HG02763 (cell line): ENCODE measurements at regions not wholly inside any gene's neighbourhood (a gene's known extent, or its start where the extent isn't known, plus 50 kb on each side); places are given as distances from the start of the nearest gene placed in this dataset.
A peak's percentile ranks its signal among the peaks of the same experiment; 100 is the strongest.
"Not testable (repeated sequence)": the region's sequence is repeated elsewhere in the genome, so short reads cannot be mapped to it uniquely, and the experiment has no call there.

Experiments used
- ATAC-seq: cut with Tn5 transposase; IDR thresholded peaks from one replicate; pipeline ENCODE4 v1.9.1; 2021; ENCODE audit warnings: mild to moderate bottlenecking, moderate library complexity; ENCODE audit not compliant: unreplicated experiment

- ATAC-seq: not testable (repeated sequence)
Observed at GRCh38 chr9:66601472-66601871, 299.1 kb upstream of the ZNF658 start.

GRCh38 chr9:66631521-66632046 lies 268.9 kb upstream of the ZNF658 start:
- not testable (repeated sequence) for ATAC-seq

- not testable (repeated sequence) for ATAC-seq
Observed at GRCh38 chr9:66647675-66648074, 252.8 kb upstream of the ZNF658 start.

GRCh38 chr9:66690242-66690641 lies 210.3 kb upstream of the ZNF658 start:
- not testable (repeated sequence) for ATAC-seq

GRCh38 chr9:66695561-66696240 lies 204.8 kb upstream of the ZNF658 start:
- peak; percentile 56 for ATAC-seq

- not testable (repeated sequence) for ATAC-seq
Observed at GRCh38 chr9:66697343-66698065, 203.0 kb upstream of the ZNF658 start.

- ATAC-seq: not testable (repeated sequence)
Observed at GRCh38 chr9:66698066-66698455, 202.5 kb upstream of the ZNF658 start.

GRCh38 chr9:66701411-66702377 lies 198.8 kb upstream of the ZNF658 start:
- ATAC-seq: not testable (repeated sequence)

- ATAC-seq: not testable (repeated sequence)
Observed at GRCh38 chr9:66711553-66711952, 189.0 kb upstream of the ZNF658 start.

- ATAC-seq: peak; percentile 51
Observed at GRCh38 chr9:66712870-66713269, 187.7 kb upstream of the ZNF658 start.

- peak; percentile 49 for ATAC-seq
Observed at GRCh38 chr9:66713552-66713951, 187.0 kb upstream of the ZNF658 start.

- ATAC-seq: not testable (repeated sequence)
Observed at GRCh38 chr9:66720845-66721244, 179.7 kb upstream of the ZNF658 start.

GRCh38 chr9:66727540-66727939 lies 173.0 kb upstream of the ZNF658 start:
- not testable (repeated sequence) for ATAC-seq

- not testable (repeated sequence) for ATAC-seq
Observed at GRCh38 chr9:66736686-66737085, 163.8 kb upstream of the ZNF658 start.

- not testable (repeated sequence) for ATAC-seq
Observed at GRCh38 chr9:66738418-66738817, 162.1 kb upstream of the ZNF658 start.

- ATAC-seq: not testable (repeated sequence)
Observed at GRCh38 chr9:66740136-66740535, 160.4 kb upstream of the ZNF658 start.

- ATAC-seq: not testable (repeated sequence)
Observed at GRCh38 chr9:66745846-66746245, 154.7 kb upstream of the ZNF658 start.

- ATAC-seq: not testable (repeated sequence)
Observed at GRCh38 chr9:66752324-66752923, 148.1 kb upstream of the ZNF658 start.

- ATAC-seq: not testable (repeated sequence)
Observed at GRCh38 chr9:66759825-66760492, 140.6 kb upstream of the ZNF658 start.
